T1000 (cell line): ENCODE measurements at regions not wholly inside any gene's neighbourhood (a gene's known extent, or its start where the extent isn't known, plus 50 kb on each side); places are given as distances from the start of the nearest gene placed in this dataset.
A peak's percentile ranks its signal among the peaks of the same experiment; 100 is the strongest.

ENCODE experiments used
- DNase-seq: peaks from one replicate; lab custom pipeline; 2025; ENCODE audit warnings: mixed read lengths; lab: John Stamatoyannopoulos, UW

DNA sequence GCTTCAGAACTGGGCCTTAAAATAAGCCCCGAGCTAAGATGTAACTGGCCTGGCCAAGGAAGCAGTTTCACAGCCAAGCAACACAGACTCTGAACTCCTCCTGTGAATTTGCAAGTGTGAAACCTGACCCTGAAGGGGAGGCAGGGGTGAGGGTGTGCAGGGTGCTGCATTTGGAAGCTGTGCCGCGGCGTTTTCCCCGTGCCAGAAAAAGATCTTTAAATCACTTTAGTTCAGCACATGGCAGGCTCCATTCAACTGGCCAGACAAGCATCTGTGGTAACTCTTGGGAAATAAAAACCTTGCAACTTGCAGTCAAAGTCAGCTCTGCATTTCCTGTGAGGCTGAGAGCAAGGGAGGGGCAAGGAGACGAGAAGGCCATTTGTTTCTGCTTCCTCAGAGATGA, 209.3 kb upstream of the SOX11 start:
- no peak for DNase-seq

DNA sequence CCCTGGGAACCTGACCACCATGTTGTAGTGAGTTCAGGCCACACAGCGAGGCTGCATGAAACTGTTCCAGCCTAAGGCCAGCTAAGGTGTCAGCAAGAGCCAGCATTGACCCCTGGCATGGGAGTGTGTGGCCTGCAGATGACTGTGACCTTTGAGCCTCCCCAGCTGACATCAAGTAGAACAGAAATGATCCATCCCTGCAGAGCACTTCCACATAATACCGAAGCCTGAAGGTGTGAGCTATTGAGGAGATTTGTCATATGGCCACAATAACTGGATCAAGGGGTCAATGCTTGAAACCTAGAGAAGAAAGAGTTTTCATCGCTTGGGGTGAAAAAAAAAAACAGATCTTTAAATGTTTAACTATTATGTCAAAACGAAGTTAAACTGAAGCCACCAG, 207.3 kb upstream of the SOX11 start:
- no peak for DNase-seq

GRCh38 chr2:5491523-5491922, 200.7 kb upstream of the SOX11 start:
- DNase-seq = no peak

DNA sequence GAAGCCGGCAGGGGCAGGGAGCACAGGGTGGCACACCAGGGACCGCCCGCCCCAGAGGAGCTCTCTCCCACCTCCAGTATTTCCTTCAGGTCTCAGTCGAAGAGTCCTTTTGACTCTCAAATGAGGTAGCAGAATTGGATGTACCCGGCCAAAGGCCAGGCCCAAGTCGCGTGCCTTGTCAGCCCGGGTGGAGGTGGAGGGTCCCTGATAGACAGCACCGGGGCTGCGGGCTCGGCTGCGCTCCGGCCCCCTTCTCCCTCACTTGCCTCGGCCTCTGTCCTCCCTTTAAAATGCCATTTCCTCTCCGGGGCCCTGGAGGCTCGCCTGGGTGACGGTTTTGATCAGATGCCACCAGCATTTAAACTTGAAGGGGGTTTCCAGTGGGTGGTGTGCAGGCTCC, 198.9 kb upstream of the SOX11 start:
- no peak for DNase-seq

DNA sequence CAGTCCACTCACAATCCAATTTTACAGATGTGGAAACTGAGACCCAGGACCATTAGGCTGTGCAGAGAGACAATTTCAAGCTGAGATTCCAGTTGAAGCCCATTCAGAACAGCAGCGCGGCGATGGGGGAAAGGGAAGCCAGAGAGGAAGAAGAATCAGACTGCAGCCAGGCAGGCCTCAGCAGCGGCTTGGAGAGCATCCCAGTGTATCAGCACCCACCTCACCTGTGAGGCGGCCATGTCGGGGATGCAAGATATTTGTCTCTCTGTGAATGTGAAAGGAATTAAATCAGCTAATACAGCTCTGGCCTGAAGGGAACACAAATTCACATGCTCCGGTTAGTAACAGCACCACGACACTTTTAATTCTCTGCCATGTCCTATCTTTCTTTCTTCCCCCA, 198.0 kb upstream of the SOX11 start:
- DNase-seq = no peak

DNA sequence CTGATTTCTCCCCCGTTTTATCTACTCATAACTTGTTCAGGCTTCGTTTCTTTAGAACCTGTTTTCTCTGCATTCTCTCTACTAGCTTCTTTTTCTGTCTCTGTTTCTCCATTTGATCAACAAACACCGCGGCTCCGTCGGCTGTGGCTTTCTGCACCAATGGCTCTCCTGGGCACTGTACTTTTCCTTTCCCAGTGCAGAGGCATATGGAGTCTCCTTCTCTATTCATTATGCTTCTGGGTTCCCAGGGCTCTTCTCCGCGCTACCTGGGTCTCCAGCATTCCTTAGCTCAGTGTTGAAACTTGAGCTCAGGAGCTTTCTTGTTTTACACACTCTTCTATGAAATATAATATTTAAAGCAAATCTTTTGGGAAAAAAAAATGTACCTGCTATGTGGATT, 196.6 kb upstream of the SOX11 start:
- DNase-seq = no peak

DNA sequence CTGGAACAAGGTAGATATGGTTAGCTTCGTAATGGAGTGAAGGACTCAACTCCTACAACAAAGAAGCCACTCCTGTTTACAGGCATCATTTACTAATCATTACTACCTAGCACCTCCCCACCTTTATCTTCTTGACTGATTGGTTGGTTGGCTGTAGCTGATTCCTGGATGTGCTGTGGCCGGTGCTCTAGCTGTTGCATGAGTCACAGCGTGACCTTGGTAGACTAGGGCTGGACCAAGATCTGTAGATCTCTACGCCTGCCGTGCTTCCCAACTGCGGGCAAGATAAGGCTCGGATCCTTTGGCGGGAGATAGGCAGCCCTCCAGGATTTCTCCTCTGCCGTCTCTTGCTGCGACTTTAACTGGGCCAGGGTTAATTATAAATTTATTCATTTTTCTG, 194.3 kb upstream of the SOX11 start:
- DNase-seq = no peak

GRCh38 chr2:5501807-5502206, 190.4 kb upstream of the SOX11 start:
- DNase-seq = no peak

DNA sequence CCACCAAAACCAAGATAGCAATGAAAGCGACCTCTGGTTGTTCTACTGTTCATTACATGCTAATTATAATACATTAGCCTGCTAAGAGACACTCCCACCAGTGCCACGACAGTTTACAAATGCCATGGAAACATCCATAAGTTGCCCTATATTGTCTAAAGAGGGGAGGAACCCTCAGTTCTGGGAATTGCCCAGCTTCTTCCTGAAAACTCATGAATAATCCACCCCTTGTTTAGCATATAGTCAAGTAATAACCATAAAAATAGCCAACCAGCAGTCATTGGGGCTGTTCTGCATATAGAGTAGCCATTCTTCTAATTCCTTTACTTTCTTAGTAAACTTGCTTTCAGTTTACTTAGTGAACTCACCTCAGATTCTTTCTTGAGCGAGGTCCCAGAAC, 189.8 kb upstream of the SOX11 start:
- no peak for DNase-seq

GRCh38 chr2:5504756-5505155, 187.4 kb upstream of the SOX11 start:
- no peak for DNase-seq

GRCh38 chr2:5507367-5507766, 184.8 kb upstream of the SOX11 start:
- DNase-seq = no peak

DNA sequence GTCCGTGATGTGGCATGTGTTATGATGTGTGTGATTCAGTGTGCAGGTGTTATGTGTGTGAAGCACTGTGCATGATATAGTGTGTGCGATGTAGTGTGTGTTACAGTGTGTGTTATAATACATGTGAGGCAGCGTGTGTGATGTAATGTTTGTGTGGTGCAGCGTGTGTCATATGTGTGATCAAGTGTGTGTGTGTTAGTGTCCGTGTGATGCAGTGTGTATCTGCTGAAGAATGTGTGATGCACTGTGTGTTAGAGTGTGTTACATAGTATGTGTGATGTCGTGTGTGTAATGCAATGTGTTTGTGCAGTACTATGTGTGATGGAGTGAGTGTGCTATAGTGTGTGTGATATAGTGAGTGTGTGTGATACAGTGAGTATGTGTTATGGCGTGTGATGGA, 182.8 kb upstream of the SOX11 start:
- no peak for DNase-seq

DNA sequence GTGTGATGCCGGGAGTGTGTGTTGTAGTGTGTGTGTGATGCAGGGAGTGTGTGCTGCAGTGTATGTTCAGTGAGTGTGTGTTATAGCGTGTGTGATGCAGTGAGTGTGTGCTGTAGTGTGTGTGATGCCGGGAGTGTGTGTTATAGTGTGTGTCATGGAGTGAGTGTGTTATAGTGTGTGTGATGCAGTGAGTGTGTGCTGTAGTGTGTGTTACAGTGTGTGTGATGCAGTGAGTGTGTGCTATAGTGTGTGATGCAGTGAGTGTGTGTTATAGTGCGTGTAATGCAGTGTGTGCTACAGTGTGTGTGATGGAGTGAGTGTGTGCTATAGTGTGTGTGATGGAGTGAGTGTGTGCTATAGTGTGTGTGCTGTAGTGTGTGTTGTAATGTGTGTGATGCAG, 182.1 kb upstream of the SOX11 start:
- DNase-seq = no peak

GRCh38 chr2:5515693-5516092, 176.5 kb upstream of the SOX11 start:
- no peak for DNase-seq

- no peak for DNase-seq
Observed at GRCh38 chr2:5519286-5519685, 172.9 kb upstream of the SOX11 start.

GRCh38 chr2:5520463-5520972, 171.7 kb upstream of the SOX11 start:
- peak; percentile 21 for DNase-seq

DNA sequence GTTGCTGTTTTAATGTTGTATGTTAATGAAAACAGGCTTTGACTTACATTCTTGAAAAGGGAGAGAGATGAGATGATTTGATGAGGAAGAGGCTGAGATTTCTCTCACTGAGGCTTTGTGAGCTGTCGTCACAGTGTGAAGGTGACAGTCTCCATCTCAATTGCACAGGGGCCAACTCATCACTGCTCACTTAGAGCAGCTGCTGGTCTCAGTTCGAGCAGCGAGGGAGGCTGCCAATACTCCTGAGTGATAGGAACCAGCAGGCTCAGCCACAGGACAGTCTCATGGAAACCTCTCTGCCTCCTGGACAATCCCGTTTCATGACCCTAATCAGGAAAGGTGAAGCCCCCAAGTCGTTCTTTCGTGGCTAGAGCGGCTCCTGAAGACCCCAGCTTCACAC, 170.7 kb upstream of the SOX11 start:
- no peak for DNase-seq

GRCh38 chr2:5524551-5524950, 167.6 kb upstream of the SOX11 start:
- DNase-seq = no peak

DNA sequence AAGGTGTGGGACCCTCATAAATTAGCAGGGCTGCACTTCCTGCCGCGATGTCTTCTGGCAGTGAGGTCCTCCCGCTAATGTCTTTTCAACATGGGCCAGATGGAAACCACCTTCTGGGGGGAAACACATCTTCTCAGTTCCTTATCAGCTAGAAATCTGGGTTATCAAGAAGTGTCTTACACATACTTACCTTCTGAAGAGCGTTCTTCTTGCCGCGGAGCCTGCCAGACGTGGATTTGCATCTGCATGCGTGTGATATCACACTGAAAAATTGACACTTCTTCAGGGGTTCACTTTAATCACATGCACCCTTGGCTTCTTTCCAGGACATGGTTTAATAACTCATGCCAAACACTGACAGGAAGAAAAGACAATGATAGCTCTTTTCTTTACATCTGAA, 163.5 kb upstream of the SOX11 start:
- no peak for DNase-seq

GRCh38 chr2:5530011-5530696, 162.0 kb upstream of the SOX11 start:
- DNase-seq = no peak

DNA sequence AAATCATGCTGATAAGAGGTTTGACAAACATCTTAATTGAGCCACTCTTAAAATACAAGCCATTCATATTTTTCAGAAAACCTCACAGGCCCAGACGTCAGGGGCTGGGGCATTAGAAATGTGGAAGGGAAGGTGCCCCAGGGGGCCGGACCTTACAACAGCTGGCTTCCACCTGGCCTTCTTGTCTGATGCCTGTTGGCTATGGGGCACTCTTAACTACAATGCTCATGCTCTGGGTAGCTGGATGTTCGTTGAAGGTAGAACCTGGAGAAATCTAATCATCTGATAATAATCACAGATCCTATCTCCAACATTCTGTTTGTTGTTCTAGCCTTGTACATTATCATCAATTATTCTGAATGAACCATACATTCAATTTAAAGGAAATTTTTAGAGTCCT, 156.9 kb upstream of the SOX11 start:
- no peak for DNase-seq

- no peak for DNase-seq
Observed at GRCh38 chr2:5537180-5537688, 154.9 kb upstream of the SOX11 start.

GRCh38 chr2:5538313-5538712, 153.9 kb upstream of the SOX11 start:
- DNase-seq = no peak

GRCh38 chr2:5538772-5539171, 153.4 kb upstream of the SOX11 start:
- DNase-seq = no peak
